ENCODE measurements at regions not wholly inside any gene's neighbourhood (a gene's known extent, or its start where the extent isn't known, plus 50 kb on each side); places are given as distances from the start of the nearest gene placed in this dataset.

GRCh38 chr2:217615171-217615570, 387.6 kb downstream of the TNS1 start:
- no peak for DNase-seq (ENCODE audit: low spot score in 2 of 2)
- Histone ChIP-seq H3K36me3 (no peaks in the 10 kb centered on the region), H3K4me3 (no peak overlapping the region), H3K9me3 (no peaks in the 10 kb centered on the region), H3K4me1 (no peaks in the 10 kb centered on the region), H3K27ac (no peak overlapping the region), H3K27me3 (no peaks in the 10 kb centered on the region)
- intact Hi-C loops (cut with DNase I; ENCODE audit: low total_unique reads): no loop called here
- TF ChIP-seq POLR2AphosphoS5 (IDR thresholded peaks at IDR 0.05): no peak
- TF ChIP-seq POLR2A (IDR thresholded peaks at IDR 0.05): no peak
- TF ChIP-seq CTCF (IDR thresholded peaks at IDR 0.05): no peak

- no peaks in the 10 kb centered on the region for H3K9me3 ChIP-seq
- H3K4me1 ChIP-seq: no peaks in the 10 kb centered on the region
- no peaks in the 10 kb centered on the region for H3K27me3 ChIP-seq
- no peak for DNase-seq (ENCODE audit: low spot score in 2 of 2)
- H3K4me3 ChIP-seq: no peak overlapping the region
- H3K36me3 ChIP-seq: no peaks in the 10 kb centered on the region
- no peak for TF ChIP-seq POLR2A (IDR thresholded peaks at IDR 0.05)
- TF ChIP-seq CTCF (IDR thresholded peaks at IDR 0.05): no peak
- no peak for TF ChIP-seq POLR2AphosphoS5 (IDR thresholded peaks at IDR 0.05)
- no peak overlapping the region for H3K27ac ChIP-seq
- intact Hi-C loops (cut with DNase I; ENCODE audit: low total_unique reads): no loop called here
Measured at GRCh38 chr2:217614498-217614897, 388.3 kb downstream of the TNS1 start.

- DNase-seq (ENCODE audit: low spot score in 2 of 2): no peak
- H3K36me3 ChIP-seq: no peaks in the 10 kb centered on the region
- no peaks in the 10 kb centered on the region for H3K9me3 ChIP-seq
- H3K4me3 ChIP-seq: no peak overlapping the region
- TF ChIP-seq POLR2A (IDR thresholded peaks at IDR 0.05) (no peak), POLR2AphosphoS5 (IDR thresholded peaks at IDR 0.05) (no peak), CTCF (IDR thresholded peaks at IDR 0.05) (no peak)
- no peak overlapping the region for H3K27ac ChIP-seq
- no peaks in the 10 kb centered on the region for H3K27me3 ChIP-seq
- intact Hi-C loops (cut with DNase I; ENCODE audit: low total_unique reads): no loop called here
- no peaks in the 10 kb centered on the region for H3K4me1 ChIP-seq
Measured at GRCh38 chr2:217614096-217614495, 388.7 kb downstream of the TNS1 start.

GRCh38 chr2:217612920-217613319, 389.9 kb downstream of the TNS1 start:
- H3K27me3 ChIP-seq: no peaks in the 10 kb centered on the region
- no peaks in the 10 kb centered on the region for H3K4me1 ChIP-seq
- DNase-seq (ENCODE audit: low spot score in 2 of 2): no peak
- no peak overlapping the region for H3K4me3 ChIP-seq
- intact Hi-C loops (cut with DNase I; ENCODE audit: low total_unique reads): no loop called here
- H3K9me3 ChIP-seq: no peaks in the 10 kb centered on the region
- no peak overlapping the region for H3K27ac ChIP-seq
- H3K36me3 ChIP-seq: no peaks in the 10 kb centered on the region
- TF ChIP-seq POLR2A (IDR thresholded peaks at IDR 0.05): no peak
- TF ChIP-seq CTCF (IDR thresholded peaks at IDR 0.05): no peak
- no peak for TF ChIP-seq POLR2AphosphoS5 (IDR thresholded peaks at IDR 0.05)

- intact Hi-C loops (cut with DNase I; ENCODE audit: low total_unique reads): no loop called here
Measured at GRCh38 chr2:217612211-217612610, 390.6 kb downstream of the TNS1 start.

More at GRCh38 chr2:217612211-217612610, 390.6 kb downstream of the TNS1 start:
- no peaks in the 10 kb centered on the region for H3K27me3 ChIP-seq
- H3K27ac ChIP-seq: no peak overlapping the region
- DNase-seq (ENCODE audit: low spot score in 2 of 2): no peak
- H3K9me3 ChIP-seq: no peaks in the 10 kb centered on the region
- no peak overlapping the region for H3K4me3 ChIP-seq
- H3K36me3 ChIP-seq: no peaks in the 10 kb centered on the region
- TF ChIP-seq CTCF (IDR thresholded peaks at IDR 0.05) (no peak), POLR2A (IDR thresholded peaks at IDR 0.05) (no peak), POLR2AphosphoS5 (IDR thresholded peaks at IDR 0.05) (no peak)
- H3K4me1 ChIP-seq: no peaks in the 10 kb centered on the region
